ENCODE measurements at regions not wholly inside any gene's neighbourhood (a gene's known extent, or its start where the extent isn't known, plus 50 kb on each side); places are given as distances from the start of the nearest gene placed in this dataset.

DNA sequence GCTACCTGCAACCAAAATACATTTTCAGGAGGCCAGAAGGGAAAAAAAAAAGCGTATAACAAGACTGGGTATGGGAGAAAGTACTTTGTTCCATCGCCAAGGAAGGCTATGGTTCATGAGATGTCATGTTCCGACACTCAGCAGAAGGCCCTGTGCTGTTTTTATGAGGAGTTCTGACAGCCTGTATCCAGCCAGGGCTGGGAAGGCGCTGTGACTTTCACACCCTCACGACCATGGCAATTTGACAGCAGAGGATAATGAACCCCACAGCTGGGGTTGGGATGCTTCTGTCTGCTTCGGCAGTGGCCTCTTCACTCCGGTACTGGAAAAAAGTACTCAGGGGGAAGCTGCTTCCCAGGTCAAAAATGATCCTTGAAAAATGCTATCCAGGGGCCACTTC, 154.4 kb downstream of the PRELID2 start:
- TF ChIP-seq, protein P1, sequence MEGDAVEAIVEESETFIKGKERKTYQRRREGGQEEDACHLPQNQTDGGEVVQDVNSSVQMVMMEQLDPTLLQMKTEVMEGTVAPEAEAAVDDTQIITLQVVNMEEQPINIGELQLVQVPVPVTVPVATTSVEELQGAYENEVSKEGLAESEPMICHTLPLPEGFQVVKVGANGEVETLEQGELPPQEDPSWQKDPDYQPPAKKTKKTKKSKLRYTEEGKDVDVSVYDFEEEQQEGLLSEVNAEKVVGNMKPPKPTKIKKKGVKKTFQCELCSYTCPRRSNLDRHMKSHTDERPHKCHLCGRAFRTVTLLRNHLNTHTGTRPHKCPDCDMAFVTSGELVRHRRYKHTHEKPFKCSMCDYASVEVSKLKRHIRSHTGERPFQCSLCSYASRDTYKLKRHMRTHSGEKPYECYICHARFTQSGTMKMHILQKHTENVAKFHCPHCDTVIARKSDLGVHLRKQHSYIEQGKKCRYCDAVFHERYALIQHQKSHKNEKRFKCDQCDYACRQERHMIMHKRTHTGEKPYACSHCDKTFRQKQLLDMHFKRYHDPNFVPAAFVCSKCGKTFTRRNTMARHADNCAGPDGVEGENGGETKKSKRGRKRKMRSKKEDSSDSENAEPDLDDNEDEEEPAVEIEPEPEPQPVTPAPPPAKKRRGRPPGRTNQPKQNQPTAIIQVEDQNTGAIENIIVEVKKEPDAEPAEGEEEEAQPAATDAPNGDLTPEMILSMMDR (IDR thresholded peaks at IDR 0.05) = no peak
- TF ChIP-seq POLR2A (IDR thresholded peaks at IDR 0.05) = no peak
